ENCODE measurements at regions not wholly inside any gene's neighbourhood (a gene's known extent, or its start where the extent isn't known, plus 50 kb on each side); places are given as distances from the start of the nearest gene placed in this dataset.

DNA sequence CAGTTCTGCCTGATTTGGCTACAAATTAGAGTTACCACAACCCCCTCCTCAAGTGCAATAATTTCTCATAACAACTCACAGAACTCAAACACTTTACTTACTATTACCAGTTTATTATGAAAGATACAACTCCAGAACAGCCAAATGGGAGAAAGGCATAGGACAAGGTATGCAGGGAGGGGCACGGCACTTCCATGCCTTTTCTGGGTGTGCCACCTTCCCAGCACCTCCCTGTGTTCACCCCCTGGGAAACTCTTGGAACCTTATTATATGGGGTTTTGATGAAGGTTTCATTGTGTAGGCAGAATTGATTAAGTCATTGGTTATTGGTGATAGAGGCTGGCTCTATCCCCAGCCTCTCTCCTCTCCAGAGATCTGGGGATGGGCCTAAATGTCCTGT lies 66.6 kb upstream of the RAP2B start:
- TF ChIP-seq, protein P1, sequence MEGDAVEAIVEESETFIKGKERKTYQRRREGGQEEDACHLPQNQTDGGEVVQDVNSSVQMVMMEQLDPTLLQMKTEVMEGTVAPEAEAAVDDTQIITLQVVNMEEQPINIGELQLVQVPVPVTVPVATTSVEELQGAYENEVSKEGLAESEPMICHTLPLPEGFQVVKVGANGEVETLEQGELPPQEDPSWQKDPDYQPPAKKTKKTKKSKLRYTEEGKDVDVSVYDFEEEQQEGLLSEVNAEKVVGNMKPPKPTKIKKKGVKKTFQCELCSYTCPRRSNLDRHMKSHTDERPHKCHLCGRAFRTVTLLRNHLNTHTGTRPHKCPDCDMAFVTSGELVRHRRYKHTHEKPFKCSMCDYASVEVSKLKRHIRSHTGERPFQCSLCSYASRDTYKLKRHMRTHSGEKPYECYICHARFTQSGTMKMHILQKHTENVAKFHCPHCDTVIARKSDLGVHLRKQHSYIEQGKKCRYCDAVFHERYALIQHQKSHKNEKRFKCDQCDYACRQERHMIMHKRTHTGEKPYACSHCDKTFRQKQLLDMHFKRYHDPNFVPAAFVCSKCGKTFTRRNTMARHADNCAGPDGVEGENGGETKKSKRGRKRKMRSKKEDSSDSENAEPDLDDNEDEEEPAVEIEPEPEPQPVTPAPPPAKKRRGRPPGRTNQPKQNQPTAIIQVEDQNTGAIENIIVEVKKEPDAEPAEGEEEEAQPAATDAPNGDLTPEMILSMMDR (IDR thresholded peaks at IDR 0.05): no peak
- TF ChIP-seq POLR2A (IDR thresholded peaks at IDR 0.05) (no peak), POLR2AphosphoS5 (IDR thresholded peaks at IDR 0.05) (no peak), EP300 (IDR thresholded peaks at IDR 0.05) (no peak)
